ENCODE measurements at regions not wholly inside any gene's neighbourhood (a gene's known extent, or its start where the extent isn't known, plus 50 kb on each side); places are given as distances from the start of the nearest gene placed in this dataset.
A peak's percentile ranks its signal among the peaks of the same experiment; 100 is the strongest.
"Not testable (repeated sequence)": the region's sequence is repeated elsewhere in the genome, so short reads cannot be mapped to it uniquely, and the experiment has no call there.

GRCh38 chr12:131443019-131444000 lies 267.6 kb upstream of the SFSWAP start:
- no peak for DNase-seq

DNA sequence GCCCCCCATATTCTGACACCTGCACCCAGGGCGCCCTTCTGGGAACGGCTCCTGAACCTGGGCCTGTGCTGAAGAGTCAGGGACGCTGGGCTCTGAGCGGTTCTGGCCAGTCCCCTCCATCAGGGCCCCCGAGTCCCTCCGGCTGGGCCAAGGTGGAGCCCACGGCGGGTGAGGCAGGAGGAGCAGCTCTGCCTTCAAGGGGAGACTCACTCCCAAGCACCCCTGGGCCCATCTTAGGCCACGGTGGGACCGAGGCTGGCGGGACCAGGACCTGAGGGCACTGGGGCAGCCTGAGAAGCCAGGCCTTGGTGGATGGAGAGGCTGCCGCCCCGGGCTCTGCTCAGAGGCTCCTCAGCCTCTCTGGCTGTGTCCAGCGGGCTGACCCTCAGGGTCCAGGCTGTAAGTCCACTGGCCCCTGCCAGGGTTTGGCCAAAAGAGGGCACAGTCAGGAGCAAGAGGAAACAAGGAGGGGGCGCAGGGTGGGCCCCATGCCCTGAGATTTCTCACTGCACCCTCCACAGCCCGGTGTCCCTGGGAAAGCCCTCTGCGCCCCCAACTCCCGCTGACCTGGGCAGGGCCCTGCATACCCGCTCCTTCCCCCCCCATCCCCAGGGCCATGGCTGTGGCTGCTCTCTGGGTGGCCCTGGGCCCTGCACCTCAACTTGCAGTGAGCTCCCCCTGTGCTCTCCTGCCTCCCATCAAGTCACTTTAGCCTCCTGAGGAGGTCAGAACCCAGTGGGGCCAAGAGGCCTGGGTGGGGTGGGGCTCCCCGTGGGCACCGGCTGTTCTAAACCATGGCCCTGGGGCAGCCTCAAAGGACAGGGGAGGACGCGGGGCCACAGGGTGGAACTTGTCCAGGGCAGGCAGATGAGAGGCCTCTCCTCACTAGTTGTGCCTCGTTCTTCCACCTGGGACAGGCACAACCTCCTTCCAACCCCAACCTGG lies 266.4 kb upstream of the SFSWAP start:
- DNase-seq, result no peak

DNA sequence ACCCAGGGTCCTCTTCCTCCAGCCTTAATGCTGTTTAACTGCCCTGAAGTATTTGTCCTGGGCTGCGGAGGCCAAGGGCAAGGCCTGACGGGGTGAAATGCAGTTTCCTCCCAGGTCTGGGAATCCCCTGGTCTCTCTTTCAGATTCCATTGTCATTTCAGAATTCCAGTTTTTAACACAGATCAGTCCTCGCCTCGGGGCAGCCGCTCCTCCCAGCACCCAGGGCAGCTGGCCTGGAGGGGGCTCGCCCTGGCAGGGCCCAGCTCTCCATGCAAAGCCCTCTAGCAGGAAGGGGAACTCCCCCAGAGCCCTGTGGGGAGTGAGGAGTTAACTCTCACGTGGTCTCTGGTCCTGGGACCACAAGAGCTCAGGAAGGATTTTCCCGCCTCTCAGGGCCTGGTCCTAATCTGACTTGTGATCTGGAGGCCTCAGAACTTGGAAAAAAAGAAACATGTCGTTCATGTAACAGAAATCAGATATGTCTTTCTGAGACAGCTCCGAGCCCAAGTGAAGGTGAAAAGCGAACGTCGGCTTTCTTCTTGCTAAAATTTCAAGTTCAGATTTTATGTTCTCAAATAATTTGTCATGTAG lies 265.6 kb upstream of the SFSWAP start:
- DNase-seq, result no peak

DNA sequence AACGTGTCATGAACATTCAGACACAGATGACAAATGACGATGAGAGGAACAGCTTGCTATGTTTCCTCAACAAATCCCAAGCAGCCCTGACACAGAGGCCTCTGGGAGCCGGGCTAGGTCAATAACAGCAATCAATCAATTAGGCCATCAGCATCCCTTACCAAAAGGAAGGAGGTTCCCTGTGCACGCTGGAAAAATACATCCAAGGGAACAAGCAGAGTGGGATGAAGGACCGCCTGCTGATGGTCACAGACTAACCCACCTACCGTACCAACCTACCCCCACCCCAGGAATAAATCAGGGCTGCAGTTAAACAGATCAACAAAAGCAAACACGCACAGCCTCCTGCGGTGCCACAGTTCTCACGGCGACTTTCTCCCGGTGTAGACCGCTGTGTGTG lies 265.1 kb upstream of the SFSWAP start:
- DNase-seq, result no peak

- not testable (repeated sequence) for DNase-seq
These were observed 263.3 kb upstream of the SFSWAP start for GRCh38 chr12:131447636-131448035.

GRCh38 chr12:131448254-131448795 lies 262.6 kb upstream of the SFSWAP start:
- DNase-seq, result no peak

- no peak for DNase-seq
These were observed 261.9 kb upstream of the SFSWAP start for GRCh38 chr12:131449027-131449426.

DNA sequence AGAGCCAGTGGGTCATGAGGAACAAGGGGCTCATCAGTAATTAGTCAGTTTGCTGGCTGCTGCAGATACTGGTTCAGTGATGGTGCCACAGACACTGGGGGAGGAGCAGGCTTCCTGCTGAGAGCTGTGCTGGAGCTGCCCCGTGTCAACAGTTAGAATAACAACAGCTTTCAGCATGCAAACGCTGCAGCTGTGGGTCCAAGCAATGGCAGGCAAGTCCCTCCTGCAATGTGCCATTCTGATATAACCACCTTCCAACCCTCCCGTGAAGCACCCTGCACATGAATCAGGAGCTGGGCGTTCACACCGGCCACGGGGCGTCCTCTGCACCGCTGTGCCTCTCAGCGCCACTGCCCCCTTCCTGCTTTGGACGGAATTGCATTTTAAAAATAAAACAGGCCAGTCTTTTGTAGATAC lies 258.4 kb upstream of the SFSWAP start:
- no peak for DNase-seq

DNA sequence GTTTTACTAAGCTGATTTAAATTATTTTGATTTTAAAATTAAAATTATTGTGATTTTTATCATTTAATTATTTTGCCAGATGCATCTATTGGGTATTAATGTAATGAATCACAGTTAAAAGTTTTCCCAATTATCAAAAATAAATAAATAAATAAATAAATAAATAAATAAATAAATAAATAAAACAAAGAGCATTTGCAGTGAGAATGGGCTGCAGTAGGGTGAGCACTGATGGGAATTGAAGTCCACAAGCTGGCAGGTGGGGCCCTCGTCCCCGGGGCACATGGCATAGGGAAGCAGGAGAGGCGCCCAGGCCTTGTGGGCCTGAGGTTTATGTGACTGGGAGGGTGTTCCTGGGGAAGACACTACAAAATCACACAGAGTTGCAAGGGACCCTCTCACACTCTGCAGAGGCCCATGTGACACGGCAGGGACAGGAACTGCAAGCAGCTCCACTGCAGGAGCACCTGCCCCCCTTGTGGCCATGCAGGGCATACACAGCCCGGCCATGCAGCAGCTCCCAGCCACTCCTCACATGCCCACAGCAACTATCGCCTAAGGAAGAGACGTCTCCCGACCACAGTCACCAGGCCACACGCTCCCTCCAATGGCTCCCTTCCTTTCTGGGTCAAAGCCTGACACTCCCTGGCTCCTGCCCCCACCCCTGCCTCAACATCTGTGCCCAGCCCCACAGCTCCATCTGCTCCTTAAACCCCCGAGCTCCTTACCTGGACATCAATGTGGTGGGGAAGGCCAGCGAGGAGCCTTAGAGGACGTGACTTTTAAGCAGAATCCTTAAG lies 256.3 kb upstream of the SFSWAP start:
- peak; percentile 20 for DNase-seq

DNA sequence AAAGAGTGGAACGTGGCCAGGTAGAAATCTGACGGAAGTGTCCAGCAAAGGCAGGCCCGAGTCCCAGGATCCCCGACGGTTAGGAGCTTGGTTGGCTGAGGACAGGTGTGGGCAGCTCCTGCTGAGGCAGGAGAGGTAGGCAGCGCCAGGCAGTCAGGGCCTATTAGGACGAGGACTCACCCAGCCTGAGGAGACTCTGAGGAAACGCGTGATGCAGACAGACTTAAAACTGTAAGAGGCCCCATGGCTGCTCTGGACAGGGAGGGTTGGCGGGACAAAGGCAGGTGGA lies 255.7 kb upstream of the SFSWAP start:
- no peak for DNase-seq

GRCh38 chr12:131455581-131456110 lies 255.2 kb upstream of the SFSWAP start:
- no peak for DNase-seq

GRCh38 chr12:131456301-131457027 lies 254.4 kb upstream of the SFSWAP start:
- DNase-seq, result no peak

GRCh38 chr12:131457028-131457310 lies 253.9 kb upstream of the SFSWAP start:
- no peak for DNase-seq

- no peak for DNase-seq
These were observed 253.4 kb upstream of the SFSWAP start for GRCh38 chr12:131457331-131458047.

- no peak for DNase-seq
These were observed 252.9 kb upstream of the SFSWAP start for GRCh38 chr12:131458048-131458374.

- DNase-seq, result no peak
These were observed 251.7 kb upstream of the SFSWAP start for GRCh38 chr12:131458931-131459772.

DNA sequence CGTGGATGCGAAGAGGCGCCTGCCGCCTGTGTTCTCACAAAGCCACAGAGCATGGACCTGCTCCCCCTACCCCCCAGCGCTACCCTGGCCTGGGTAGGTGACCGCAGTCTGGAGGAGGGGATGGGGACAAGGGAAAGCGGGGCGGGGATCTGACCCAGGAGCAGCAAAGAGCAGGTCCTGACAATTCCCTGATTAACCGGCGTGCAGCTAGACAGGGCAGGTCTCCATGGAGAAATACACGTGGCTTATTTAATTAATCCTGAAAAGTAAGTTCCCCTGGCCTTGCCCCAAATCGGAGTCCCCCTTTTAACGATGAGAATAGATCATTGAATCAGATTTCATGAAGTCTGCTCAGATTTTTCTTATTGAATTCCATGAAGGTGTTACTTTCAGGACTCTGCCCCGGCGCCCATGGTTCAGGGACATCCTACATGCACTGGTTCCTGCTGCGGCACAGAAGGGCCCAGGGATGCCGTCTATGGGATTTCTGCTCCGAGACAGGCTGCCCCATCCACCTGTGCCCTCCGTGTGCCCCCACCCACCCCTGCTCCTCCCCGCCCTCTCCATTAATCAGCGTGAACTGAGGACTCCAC lies 251.0 kb upstream of the SFSWAP start:
- DNase-seq, result no peak

- no peak for DNase-seq
These were observed 250.4 kb upstream of the SFSWAP start for GRCh38 chr12:131460520-131460919.

DNA sequence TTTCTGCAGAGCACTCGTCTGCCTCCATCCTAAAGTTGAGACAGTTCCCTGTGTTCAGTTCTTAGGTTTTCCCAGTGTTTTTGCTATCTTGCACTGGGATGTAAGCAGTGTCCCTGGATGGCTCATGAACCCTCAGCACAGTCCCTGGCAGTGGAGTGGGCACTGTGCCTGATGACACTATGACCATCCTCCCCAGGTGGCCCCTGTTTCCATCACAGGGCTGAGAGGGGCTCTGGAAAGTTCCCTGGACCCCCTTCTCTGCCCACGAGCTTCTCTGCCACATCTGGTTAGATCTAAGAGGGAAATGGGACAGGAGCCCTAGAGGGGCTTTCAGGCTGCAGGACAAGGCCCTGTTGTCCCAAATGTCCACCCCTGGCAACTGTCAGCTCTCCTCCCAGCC lies 249.8 kb upstream of the SFSWAP start:
- DNase-seq, result no peak

GRCh38 chr12:131463174-131463573 lies 247.7 kb upstream of the SFSWAP start:
- DNase-seq, result no peak

Data from activated naive CD4-positive, alpha-beta T cell treated with Interleukin-2 at 50 U/mL for 16 hours (primary cell).